DOHH2 (cell line): ENCODE measurements at regions not wholly inside any gene's neighbourhood (a gene's known extent, or its start where the extent isn't known, plus 50 kb on each side); places are given as distances from the start of the nearest gene placed in this dataset.

ENCODE experiments used
- EZH2phosphoT487 ChIP-seq: fragments of 200-600 bp; sonication (generic); IDR thresholded peaks from 2 replicates; pipeline ENCODE4 v1.6.1; 2017; ENCODE audit warnings: borderline replicate concordance, mild to moderate bottlenecking, antibody characterized with exemption, low read length, moderate library complexity, mixed read lengths
- TF ChIP-seq, protein P1 (sequence below): fragments of 200-600 bp; sonication (generic); IDR thresholded peaks from one replicate; pipeline ENCODE4 v1.5.1; 2014; ENCODE audit warnings: antibody characterized with exemption, mild to moderate bottlenecking, low read depth, low read length; ENCODE audit not compliant: poor library complexity, severe bottlenecking

DNA sequence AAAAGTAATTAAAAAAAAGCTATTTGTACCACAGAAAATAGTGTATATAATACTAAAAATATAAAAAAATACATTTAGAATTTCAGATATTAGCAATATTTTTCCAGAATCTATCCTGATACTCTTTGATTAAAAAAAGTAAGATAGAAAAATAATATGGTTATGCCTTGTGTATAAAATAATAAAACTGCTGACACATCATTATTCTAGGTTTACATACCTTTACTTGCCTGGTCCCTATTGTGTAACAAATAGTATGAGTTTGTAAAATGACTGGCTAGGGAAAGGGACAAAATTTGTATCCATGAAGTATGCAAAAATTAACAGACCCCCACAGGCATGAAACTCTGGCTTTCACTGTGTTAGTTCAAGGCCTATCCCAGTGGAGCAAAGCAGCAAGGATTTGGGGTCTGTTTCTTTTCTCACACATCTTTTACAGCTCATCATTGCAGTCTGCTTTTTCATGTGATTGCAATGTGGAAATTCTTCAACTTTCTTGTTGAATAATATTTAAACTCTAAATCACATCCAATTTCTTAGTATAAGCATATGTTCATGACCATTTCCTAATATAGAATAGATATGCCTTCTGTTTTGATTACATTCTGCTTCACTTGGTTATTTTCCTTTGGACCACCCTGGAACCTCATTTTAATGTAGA lies 136.7 kb upstream of the PCDH18 start:
- TF ChIP-seq, protein P1, sequence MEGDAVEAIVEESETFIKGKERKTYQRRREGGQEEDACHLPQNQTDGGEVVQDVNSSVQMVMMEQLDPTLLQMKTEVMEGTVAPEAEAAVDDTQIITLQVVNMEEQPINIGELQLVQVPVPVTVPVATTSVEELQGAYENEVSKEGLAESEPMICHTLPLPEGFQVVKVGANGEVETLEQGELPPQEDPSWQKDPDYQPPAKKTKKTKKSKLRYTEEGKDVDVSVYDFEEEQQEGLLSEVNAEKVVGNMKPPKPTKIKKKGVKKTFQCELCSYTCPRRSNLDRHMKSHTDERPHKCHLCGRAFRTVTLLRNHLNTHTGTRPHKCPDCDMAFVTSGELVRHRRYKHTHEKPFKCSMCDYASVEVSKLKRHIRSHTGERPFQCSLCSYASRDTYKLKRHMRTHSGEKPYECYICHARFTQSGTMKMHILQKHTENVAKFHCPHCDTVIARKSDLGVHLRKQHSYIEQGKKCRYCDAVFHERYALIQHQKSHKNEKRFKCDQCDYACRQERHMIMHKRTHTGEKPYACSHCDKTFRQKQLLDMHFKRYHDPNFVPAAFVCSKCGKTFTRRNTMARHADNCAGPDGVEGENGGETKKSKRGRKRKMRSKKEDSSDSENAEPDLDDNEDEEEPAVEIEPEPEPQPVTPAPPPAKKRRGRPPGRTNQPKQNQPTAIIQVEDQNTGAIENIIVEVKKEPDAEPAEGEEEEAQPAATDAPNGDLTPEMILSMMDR = no peak
- no peak for TF ChIP-seq EZH2phosphoT487
